ENCODE measurements at regions not wholly inside any gene's neighbourhood (a gene's known extent, or its start where the extent isn't known, plus 50 kb on each side); places are given as distances from the start of the nearest gene placed in this dataset.

GRCh38 chr11:15861256-15861655, 495.1 kb downstream of the SOX6 start:
- DNase-seq: no peak

DNA sequence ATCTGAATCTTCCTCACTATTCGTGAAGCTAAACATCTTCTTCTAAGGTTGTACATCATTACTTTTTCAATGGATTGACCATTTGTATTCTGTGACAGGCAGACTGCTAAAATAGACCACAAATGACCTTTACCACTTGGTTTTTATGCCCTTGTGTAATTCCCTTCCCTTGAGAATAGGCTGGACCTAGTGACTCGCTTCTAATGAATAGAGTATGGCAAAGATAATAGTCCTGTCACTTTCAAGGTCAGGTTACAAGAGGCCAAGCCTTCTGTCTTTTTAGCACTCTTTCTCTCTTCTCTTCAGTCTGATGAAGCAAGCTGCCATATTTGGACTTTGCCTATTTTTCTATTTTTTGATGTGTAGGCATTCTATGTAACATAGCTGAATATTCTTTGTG, 492.9 kb downstream of the SOX6 start:
- no peak for DNase-seq

GRCh38 chr11:15864026-15864805, 492.1 kb downstream of the SOX6 start:
- no peak for DNase-seq

GRCh38 chr11:15865212-15865987, 490.9 kb downstream of the SOX6 start:
- DNase-seq: no peak

- no peak for DNase-seq
These were observed 488.5 kb downstream of the SOX6 start for GRCh38 chr11:15867871-15868270.

DNA sequence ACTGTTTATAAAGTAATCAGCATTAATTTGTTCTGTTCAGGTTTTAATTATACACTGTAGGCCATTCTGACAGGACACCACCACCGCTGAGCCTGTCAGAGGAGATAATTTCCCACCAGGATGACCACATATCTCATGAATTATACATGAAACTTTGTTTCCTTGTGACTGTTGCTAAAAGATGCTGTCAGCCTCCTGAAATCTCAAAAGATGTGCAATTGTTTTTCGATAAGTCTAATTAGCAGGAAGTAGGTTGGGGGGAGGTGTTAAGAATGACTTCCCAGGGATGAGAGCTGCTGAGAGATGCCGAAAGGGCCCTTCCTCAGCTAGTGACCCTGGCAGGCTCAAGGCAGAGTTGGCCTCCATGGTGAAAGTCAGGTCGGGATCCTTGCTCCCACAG, 485.4 kb downstream of the SOX6 start:
- no peak for DNase-seq

GRCh38 chr11:15871904-15872626, 484.3 kb downstream of the SOX6 start:
- no peak for DNase-seq

GRCh38 chr11:15873501-15873900, 482.8 kb downstream of the SOX6 start:
- DNase-seq: no peak

- DNase-seq: no peak
These were observed 481.6 kb downstream of the SOX6 start for GRCh38 chr11:15874704-15875103.

- DNase-seq: no peak
These were observed 481.0 kb downstream of the SOX6 start for GRCh38 chr11:15875393-15875792.

GRCh38 chr11:15875943-15876342, 480.4 kb downstream of the SOX6 start:
- DNase-seq: no peak

DNA sequence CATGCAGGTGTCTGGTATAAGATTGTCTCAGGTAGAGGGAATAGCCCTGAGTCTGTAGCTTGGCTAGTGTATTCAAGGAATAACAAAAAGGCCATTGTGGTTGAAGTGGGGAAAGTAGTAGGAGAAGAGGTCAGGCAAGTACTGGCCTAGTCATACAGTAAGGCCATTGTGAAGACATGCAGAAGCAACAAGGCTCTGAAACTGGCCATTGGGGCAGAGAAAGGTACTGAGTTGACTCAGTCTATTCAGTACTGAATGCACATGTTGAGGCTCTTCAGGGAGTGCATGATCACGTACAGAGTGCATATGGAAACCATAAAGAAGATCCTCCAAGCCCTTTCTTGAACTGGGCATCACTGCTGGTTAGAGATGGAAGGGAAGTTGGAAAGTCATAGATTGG, 477.6 kb downstream of the SOX6 start:
- DNase-seq: no peak

DNA sequence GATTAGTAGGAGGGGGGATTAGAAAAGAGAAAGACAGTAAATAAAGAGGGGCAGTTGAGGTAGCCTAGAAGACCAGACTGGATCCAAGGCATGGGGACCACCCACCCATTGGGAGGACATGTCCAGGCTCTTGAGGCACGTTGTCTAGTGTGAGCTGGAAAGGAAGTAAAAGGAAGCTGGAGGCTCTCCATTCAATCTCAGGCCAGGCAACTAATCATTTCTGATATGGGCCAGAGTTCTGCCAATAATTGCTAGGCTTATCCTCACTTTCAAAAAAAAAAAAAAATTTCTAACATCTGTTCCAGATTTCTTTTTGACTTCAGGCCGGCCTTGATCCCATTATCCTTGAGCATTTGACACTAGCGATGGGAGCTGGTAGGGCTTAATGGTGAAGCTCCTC, 476.1 kb downstream of the SOX6 start:
- no peak for DNase-seq

- no peak for DNase-seq
These were observed 473.4 kb downstream of the SOX6 start for GRCh38 chr11:15882876-15883454.

- DNase-seq: no peak
These were observed 472.9 kb downstream of the SOX6 start for GRCh38 chr11:15883455-15883920.

GRCh38 chr11:15884141-15884540, 472.2 kb downstream of the SOX6 start:
- DNase-seq: no peak

GRCh38 chr11:15884777-15885540, 471.4 kb downstream of the SOX6 start:
- DNase-seq: no peak

DNA sequence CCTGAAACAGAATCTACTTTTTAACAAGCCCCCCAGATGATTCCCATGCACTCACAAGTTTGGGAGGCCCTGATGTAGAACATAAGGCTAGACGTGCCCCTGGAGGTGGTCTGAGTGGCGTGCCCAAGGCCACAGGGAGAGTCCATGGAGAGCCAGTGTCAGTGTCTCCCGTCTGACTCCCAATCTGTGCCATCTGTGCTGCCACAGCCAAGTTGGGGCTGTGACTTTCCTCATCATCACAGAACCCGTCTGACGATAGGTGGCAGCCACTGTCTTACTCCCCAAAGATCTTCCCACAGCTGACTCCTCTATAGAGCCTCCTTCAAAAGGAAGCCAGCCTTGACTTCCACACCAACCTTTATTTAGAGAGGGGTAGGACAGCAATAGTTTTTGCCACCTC, 470.5 kb downstream of the SOX6 start:
- no peak for DNase-seq

DNA sequence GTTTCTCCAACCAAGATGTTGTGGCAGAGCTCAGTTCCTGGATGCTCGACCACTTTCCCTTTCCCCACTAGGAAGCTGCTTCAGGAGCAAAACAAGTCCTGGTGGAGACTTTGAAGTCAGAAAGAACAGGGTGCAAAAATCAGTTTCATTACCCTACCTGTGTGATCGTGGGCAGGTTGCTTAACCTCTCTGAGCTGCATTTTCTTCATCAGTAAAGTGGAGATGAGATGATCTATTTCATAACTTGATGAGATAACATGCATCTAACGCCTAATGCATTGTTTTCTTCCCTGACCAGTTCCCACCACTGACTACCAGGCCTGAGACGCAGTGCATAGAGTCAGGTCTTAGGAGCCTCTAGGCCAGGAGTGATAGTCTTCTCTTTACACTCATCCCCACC, 470.0 kb downstream of the SOX6 start:
- DNase-seq: no peak

DNA sequence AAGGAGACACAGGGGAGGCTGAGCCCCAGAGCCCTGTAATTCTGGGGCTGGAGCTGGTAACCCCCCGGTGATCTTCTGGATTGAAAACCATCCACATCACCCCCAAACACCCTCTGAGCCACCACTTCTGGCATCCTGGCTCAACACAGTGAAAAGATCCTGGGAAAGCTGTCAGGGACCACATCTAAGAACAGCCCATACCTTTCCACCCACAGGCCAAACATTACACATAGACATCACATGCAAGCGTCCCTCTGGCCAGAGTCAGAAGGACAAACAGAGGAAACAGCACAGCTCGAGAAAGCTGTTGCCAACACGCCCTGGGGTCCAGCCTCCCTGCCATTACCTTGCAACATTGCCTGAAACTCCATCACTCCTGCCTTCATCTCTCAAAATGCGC, 469.5 kb downstream of the SOX6 start:
- no peak for DNase-seq

GRCh38 chr11:15888556-15889345, 467.6 kb downstream of the SOX6 start:
- DNase-seq: no peak
